GM12878 (cell line): ENCODE measurements at regions not wholly inside any gene's neighbourhood (a gene's known extent, or its start where the extent isn't known, plus 50 kb on each side); places are given as distances from the start of the nearest gene placed in this dataset.

Source experiments
- ATAC-seq: fragments of 200-7000 bp; cut with Tn5 transposase; 3 replicates; pipeline ENCODE4 v1.9.1; 2020; ENCODE audit warnings: mild to moderate bottlenecking, moderate library complexity
- BruUV-seq: library from RNA; stranded (reverse); fragments of 400-500 nt; replicated peaks from 2 replicates; lab custom pipeline; 2021; lab: Mats Ljungman, UMichigan
- CTCF ChIA-PET: fragments of 300-600 bp; sonication (Branson Sonifier 250); formaldehyde crosslinking; extraction: SDS; loops from one replicate; lab custom pipeline; 2021; ENCODE audit warnings: inconsistent platforms; lab: Yijun Ruan, JAX
- POLR2A ChIA-PET: fragments of 350-600 bp; formaldehyde crosslinking; extraction: SDS; loops from one replicate; lab custom pipeline; 2021; ENCODE audit warnings: inconsistent platforms; lab: Charles Lee
- RAD21 ChIA-PET: fragments of 300-600 bp; sonication (Branson Sonifier 250); formaldehyde crosslinking; loops from one replicate; lab custom pipeline; 2023; ENCODE audit warnings: antibody characterized with exemption; ENCODE audit not compliant: unreplicated experiment; lab: Charles Lee
- SMC1A ChIA-PET: fragments of 300-600 bp; sonication (Branson Sonifier 250); formaldehyde crosslinking; loops from one replicate; lab custom pipeline; 2023; ENCODE audit not compliant: unreplicated experiment, uncharacterized antibody; lab: Charles Lee
- DNase-seq: peaks from one replicate; pipeline ENCODE4 v3.0.0-alpha.2; 2011; ENCODE audit warnings: low read depth, low spot score
- FAIRE-seq: peaks from 3 replicates; lab custom pipeline; 2011; peaks lifted over from hg19 to GRCh38; lab: Jason Lieb, UNC
- H2AFZ ChIP-seq: 2 replicates; pipeline ENCODE4 v1.6.0; 2011; ENCODE audit warnings: low read depth, low read length, control low read depth; ENCODE audit not compliant: control insufficient read depth
- H3K27ac ChIP-seq: 2 replicates; pipeline ENCODE4 v1.5.1; 2011; ENCODE audit warnings: control low read depth; ENCODE audit not compliant: control insufficient read depth, insufficient read depth
- H3K27me3 ChIP-seq, 2 experiments: replicated peaks in 1 of 2; 2 replicates each; pipeline versions ENCODE4 v1.6.0 to v1.6.1; 2011; ENCODE audit warnings: low read length in 1 of 2; ENCODE audit not compliant: control insufficient read depth in 2 of 2, insufficient read depth in 2 of 2
- H3K36me3 ChIP-seq, 2 experiments: 2 replicates each; pipeline ENCODE4 v1.5.1; 2011; ENCODE audit warnings: low read length in 1 of 2; ENCODE audit not compliant: control insufficient read depth in 2 of 2, insufficient read depth in 2 of 2
- H3K4me1 ChIP-seq: 2 replicates; pipeline ENCODE4 v1.6.1; 2011; ENCODE audit warnings: mild to moderate bottlenecking, low read length, moderate library complexity, mixed read lengths; ENCODE audit not compliant: control insufficient read depth, insufficient read depth
- H3K4me2 ChIP-seq: 2 replicates; pipeline ENCODE4 v1.6.0; 2011; ENCODE audit warnings: control low read depth; ENCODE audit not compliant: control insufficient read depth, insufficient read depth
- H3K4me3 ChIP-seq: fragments of 200-600 bp; sonication (generic); 2 replicates; pipeline ENCODE4 v1.5.1; 2016
- H3K79me2 ChIP-seq: 2 replicates; pipeline ENCODE4 v1.6.0; 2011; ENCODE audit warnings: low read length; ENCODE audit not compliant: control insufficient read depth, insufficient read depth
- H3K9ac ChIP-seq: 2 replicates; pipeline ENCODE4 v1.8.0; 2011; ENCODE audit warnings: low read length, control low read depth, mixed read lengths; ENCODE audit not compliant: control insufficient read depth, insufficient read depth
- H3K9me3 ChIP-seq: replicated peaks from 3 replicates; pipeline ENCODE4 v1.5.1; 2011; ENCODE audit warnings: mild to moderate bottlenecking, low read length; ENCODE audit not compliant: control insufficient read depth, insufficient read depth
- H4K20me1 ChIP-seq: 2 replicates; pipeline ENCODE4 v1.6.0; 2011; ENCODE audit not compliant: control insufficient read depth, insufficient read depth
- ATF7 ChIP-seq: fragments of 450-650 bp; IDR thresholded peaks from 2 replicates; pipeline ENCODE4 v1.6.1; 2016; ENCODE audit warnings: low read depth, mild to moderate bottlenecking
- BMI1 ChIP-seq: fragments of 450-650 bp; IDR thresholded peaks from 2 replicates; pipeline ENCODE4 v1.6.1; 2016; ENCODE audit warnings: mild to moderate bottlenecking, moderate library complexity, borderline replicate concordance
- CEBPB ChIP-seq, 2 experiments: fragments of 150-350 bp in 1 of 2; IDR thresholded peaks; 2 replicates each; pipeline ENCODE4 v1.6.1; 2012 to 2014; ENCODE audit warnings: low read depth in 2 of 2, low read length in 2 of 2, borderline replicate concordance in 1 of 2, inconsistent platforms in 1 of 2
- CHD4 ChIP-seq: fragments of 200-600 bp; sonication (generic); IDR thresholded peaks from 2 replicates; pipeline ENCODE4 v1.6.1; 2016; ENCODE audit warnings: mild to moderate bottlenecking
- FOXM1 ChIP-seq: IDR thresholded peaks from 2 replicates; pipeline ENCODE4 v1.6.1; 2012; ENCODE audit warnings: low read depth, mild to moderate bottlenecking, inconsistent platforms, low read length, moderate library complexity
- MTA2 ChIP-seq: fragments of 450-650 bp; IDR thresholded peaks from 2 replicates; pipeline ENCODE4 v1.6.1; 2016; ENCODE audit warnings: low read depth, mild to moderate bottlenecking, moderate library complexity
- NFIC ChIP-seq: IDR thresholded peaks from 2 replicates; pipeline ENCODE4 v1.6.1; 2012; ENCODE audit warnings: low read depth, mild to moderate bottlenecking, inconsistent platforms, low read length, moderate library complexity
- POU2F2 ChIP-seq: IDR thresholded peaks from 3 replicates; pipeline ENCODE4 v1.6.1; 2011; ENCODE audit warnings: low read depth, mild to moderate bottlenecking, low read length, borderline replicate concordance
- RB1 ChIP-seq: fragments of 450-650 bp; formaldehyde crosslinking; IDR thresholded peaks from 2 replicates; pipeline ENCODE4 v1.6.1; 2017; ENCODE audit warnings: mild to moderate bottlenecking, borderline replicate concordance
- SIN3A ChIP-seq: IDR thresholded peaks from 2 replicates; pipeline ENCODE4 v1.6.1; 2012; ENCODE audit warnings: low read depth, low read length, improper control_type of control experiment
- STAT3 ChIP-seq: IDR thresholded peaks from 2 replicates; pipeline ENCODE4 v1.6.1; 2011; ENCODE audit warnings: low read depth, low read length, improper control_type of control experiment
- ZNF24 ChIP-seq: fragments of 450-650 bp; IDR thresholded peaks from 2 replicates; pipeline ENCODE4 v1.6.1; 2017; ENCODE audit warnings: antibody characterized with exemption, mild to moderate bottlenecking
- WGBS: methylation state at CpG from one replicate; pipeline ENCODE4 v1.1.6; 2016; ENCODE audit warnings: low lambda C conversion rate; ENCODE audit not compliant: insufficient replicate concordance, insufficient coverage; ENCODE audit errors: missing lambda C conversion rate; 5-methylcytosine and 5-hydroxymethylcytosine counted together
- in situ Hi-C: fragments of 300-500 bp; cut with MboI; formaldehyde crosslinking; loops from 9 replicates; pipeline ENCODE4 v1.14.3; 2018; ENCODE audit warnings: mixed read lengths
- intact Hi-C: fragments of 100-400 bp; cut with micrococcal nuclease; formaldehyde crosslinking; loops from one replicate; pipeline ENCODE4 v1.14.2; 2022; ENCODE audit not compliant: unreplicated experiment
- TF ChIP-seq, protein P1 (sequence below), 3 experiments: IDR thresholded peaks in 2 of 3; conservative IDR thresholded peaks in 1 of 3; 2 replicates each; pipeline ENCODE4 v1.5.1; 2011; ENCODE audit warnings: low read depth in 3 of 3, low read length in 3 of 3, mild to moderate bottlenecking in 3 of 3, control low read depth in 2 of 3, moderate library complexity in 2 of 3, inconsistent platforms in 1 of 3, mixed read lengths in 1 of 3; ENCODE audit not compliant: control insufficient read depth in 2 of 3, insufficient read depth in 1 of 3; ENCODE audit errors: extremely low read depth in 1 of 3
- TF ChIP-seq, protein P2 (sequence below): fragments of 450-650 bp; formaldehyde crosslinking; IDR thresholded peaks from 2 replicates; pipeline ENCODE4 v1.5.0; 2022; ENCODE audit warnings: mild to moderate bottlenecking, missing genetic modification characterization
- TF ChIP-seq, protein P3 (sequence below): fragments of 450-650 bp; IDR thresholded peaks from 2 replicates; pipeline ENCODE4 v1.6.1; 2018; ENCODE audit warnings: mild to moderate bottlenecking, low read depth, moderate library complexity; ENCODE audit not compliant: partially characterized antibody

DNA sequence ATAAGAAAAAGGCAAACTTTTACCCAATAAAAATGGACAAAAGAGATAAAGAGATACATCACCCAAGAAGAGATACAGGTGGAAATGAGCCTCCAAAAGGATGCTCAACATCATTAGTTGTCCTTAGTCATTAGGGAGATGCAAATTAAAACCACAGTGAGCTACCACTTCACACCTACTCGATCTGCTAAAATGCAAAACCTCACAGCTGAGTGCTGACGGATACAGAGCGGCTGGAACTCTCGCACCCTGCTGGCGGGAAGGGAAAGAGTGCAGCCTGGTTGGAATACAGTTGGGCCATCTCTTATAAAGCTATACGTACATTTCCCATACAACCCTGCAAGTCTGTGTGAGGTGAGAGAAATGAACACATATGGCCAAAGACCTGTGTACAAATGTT is 78.5 kb upstream of the PRR20G start:
- Histone ChIP-seq H4K20me1 (no peaks in the 10 kb centered on the region), H3K27ac (no peak overlapping the region), H3K4me1 (no peaks in the 10 kb centered on the region), H3K9ac (no peak overlapping the region), H3K79me2 (no peaks in the 10 kb centered on the region), H3K4me3 (no peak overlapping the region), H3K27me3 (peaks cover 0 to 3% of the 10 kb centered on the region in 2 experiments; a peak in 3 of 4 replicates), H2AFZ (no peak overlapping the region), H3K9me3 (no peaks in the 10 kb centered on the region), H3K36me3 (no peaks in the 10 kb centered on the region), H3K4me2 (no peak overlapping the region)
- no peak; the same call in 2 of the 3 replicates for ATAC-seq
- peak; percentile 1 for DNase-seq
- no TSS peak for BruUV-seq
- CTCF ChIA-PET = interaction anchor here (1.2 kb wide), 1 partner anchor 70 kb away, joined by 3 read pairs; no protein-coding TSS in a partner anchor
- intact Hi-C loops = no loop called here
- no peak for FAIRE-seq
- WGBS = 0% methylated on average over 6 of the region's 6 CpGs
- POLR2A ChIA-PET = no interaction called here
- in situ Hi-C loops = no loop called here
- SMC1A ChIA-PET = interaction anchor here (1.0 kb wide), 1 partner anchor 152 kb away, joined by 3 read pairs; no protein-coding TSS in a partner anchor
- TF ChIP-seq, protein P1, sequence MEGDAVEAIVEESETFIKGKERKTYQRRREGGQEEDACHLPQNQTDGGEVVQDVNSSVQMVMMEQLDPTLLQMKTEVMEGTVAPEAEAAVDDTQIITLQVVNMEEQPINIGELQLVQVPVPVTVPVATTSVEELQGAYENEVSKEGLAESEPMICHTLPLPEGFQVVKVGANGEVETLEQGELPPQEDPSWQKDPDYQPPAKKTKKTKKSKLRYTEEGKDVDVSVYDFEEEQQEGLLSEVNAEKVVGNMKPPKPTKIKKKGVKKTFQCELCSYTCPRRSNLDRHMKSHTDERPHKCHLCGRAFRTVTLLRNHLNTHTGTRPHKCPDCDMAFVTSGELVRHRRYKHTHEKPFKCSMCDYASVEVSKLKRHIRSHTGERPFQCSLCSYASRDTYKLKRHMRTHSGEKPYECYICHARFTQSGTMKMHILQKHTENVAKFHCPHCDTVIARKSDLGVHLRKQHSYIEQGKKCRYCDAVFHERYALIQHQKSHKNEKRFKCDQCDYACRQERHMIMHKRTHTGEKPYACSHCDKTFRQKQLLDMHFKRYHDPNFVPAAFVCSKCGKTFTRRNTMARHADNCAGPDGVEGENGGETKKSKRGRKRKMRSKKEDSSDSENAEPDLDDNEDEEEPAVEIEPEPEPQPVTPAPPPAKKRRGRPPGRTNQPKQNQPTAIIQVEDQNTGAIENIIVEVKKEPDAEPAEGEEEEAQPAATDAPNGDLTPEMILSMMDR (IDR thresholded peaks at IDR 0.05 in 2 of 3, conservative IDR thresholded peaks at IDR 0.05 in 1 of 3; ENCODE audit: control insufficient read depth in 2 of 3, extremely low read depth in 1 of 3, insufficient read depth in 1 of 3, low read depth in 3 of 3, low read length in 3 of 3) = peak in 1 of 3 experiments; percentile 23; a peak in 2 of 6 replicates
- TF ChIP-seq STAT3 (no peak), MTA2 (peak; percentile 63), RB1 (no peak), FOXM1 (no peak), SIN3A (no peak), ZNF24 (no peak), CEBPB (IDR thresholded peaks at IDR 0.05; ENCODE audit: borderline replicate concordance in 1 of 2, low read depth in 2 of 2, low read length in 2 of 2) (no peak), POU2F2 (peak; percentile 54; the same call in 1 of the 3 replicates), NFIC (no peak), CHD4 (no peak), BMI1 (no peak), ATF7 (no peak)
- TF ChIP-seq, protein P2, sequence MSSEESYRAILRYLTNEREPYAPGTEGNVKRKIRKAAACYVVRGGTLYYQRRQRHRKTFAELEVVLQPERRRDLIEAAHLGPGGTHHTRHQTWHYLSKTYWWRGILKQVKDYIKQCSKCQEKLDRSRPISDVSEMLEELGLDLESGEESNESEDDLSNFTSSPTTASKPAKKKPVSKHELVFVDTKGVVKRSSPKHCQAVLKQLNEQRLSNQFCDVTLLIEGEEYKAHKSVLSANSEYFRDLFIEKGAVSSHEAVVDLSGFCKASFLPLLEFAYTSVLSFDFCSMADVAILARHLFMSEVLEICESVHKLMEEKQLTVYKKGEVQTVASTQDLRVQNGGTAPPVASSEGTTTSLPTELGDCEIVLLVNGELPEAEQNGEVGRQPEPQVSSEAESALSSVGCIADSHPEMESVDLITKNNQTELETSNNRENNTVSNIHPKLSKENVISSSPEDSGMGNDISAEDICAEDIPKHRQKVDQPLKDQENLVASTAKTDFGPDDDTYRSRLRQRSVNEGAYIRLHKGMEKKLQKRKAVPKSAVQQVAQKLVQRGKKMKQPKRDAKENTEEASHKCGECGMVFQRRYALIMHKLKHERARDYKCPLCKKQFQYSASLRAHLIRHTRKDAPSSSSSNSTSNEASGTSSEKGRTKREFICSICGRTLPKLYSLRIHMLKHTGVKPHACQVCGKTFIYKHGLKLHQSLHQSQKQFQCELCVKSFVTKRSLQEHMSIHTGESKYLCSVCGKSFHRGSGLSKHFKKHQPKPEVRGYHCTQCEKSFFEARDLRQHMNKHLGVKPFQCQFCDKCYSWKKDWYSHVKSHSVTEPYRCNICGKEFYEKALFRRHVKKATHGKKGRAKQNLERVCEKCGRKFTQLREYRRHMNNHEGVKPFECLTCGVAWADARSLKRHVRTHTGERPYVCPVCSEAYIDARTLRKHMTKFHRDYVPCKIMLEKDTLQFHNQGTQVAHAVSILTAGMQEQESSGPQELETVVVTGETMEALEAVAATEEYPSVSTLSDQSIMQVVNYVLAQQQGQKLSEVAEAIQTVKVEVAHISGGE (CRISPR knock-in tag) = no peak
- TF ChIP-seq, protein P3, sequence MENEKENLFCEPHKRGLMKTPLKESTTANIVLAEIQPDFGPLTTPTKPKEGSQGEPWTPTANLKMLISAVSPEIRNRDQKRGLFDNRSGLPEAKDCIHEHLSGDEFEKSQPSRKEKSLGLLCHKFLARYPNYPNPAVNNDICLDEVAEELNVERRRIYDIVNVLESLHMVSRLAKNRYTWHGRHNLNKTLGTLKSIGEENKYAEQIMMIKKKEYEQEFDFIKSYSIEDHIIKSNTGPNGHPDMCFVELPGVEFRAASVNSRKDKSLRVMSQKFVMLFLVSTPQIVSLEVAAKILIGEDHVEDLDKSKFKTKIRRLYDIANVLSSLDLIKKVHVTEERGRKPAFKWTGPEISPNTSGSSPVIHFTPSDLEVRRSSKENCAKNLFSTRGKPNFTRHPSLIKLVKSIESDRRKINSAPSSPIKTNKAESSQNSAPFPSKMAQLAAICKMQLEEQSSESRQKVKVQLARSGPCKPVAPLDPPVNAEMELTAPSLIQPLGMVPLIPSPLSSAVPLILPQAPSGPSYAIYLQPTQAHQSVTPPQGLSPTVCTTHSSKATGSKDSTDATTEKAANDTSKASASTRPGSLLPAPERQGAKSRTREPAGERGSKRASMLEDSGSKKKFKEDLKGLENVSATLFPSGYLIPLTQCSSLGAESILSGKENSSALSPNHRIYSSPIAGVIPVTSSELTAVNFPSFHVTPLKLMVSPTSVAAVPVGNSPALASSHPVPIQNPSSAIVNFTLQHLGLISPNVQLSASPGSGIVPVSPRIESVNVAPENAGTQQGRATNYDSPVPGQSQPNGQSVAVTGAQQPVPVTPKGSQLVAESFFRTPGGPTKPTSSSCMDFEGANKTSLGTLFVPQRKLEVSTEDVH = no peak
- RAD21 ChIA-PET = interaction anchor here (0.6 to 1.9 kb wide), 3 partner anchors 145 to 618 kb away, joined by 3 to 4 read pairs (median 3); no protein-coding TSS in a partner anchor
